Left ventricle myocardium superior (tissue), 1 donor: ENCODE measurements at regions not wholly inside any gene's neighbourhood (a gene's known extent, or its start where the extent isn't known, plus 50 kb on each side); places are given as distances from the start of the nearest gene placed in this dataset.

Source experiments
- microRNA-seq: library from miRNA; unstranded; fragments of <30 nt; microRNA quantifications from one replicate; pipeline ENCODE4 v1.2.0, GENCODE V29; 2020; ENCODE audit warnings: borderline number of aligned reads
- donor health status: DM: no; HTN: yes; CAD: no; lungs with severe emphysema.

Small RNA genes in the stretch of these regions (microRNA-seq; reads per million reads assigned to microRNA genes)
- gene MIR218-1: 11.8 reads per million, percentile 8 among the genes with 10 or more reads in this experiment
